Activated naive CD8-positive, alpha-beta T cell treated with anti-CD3 and anti-CD28 coated beads for 36 hours (primary cell): ENCODE measurements at regions not wholly inside any gene's neighbourhood (a gene's known extent, or its start where the extent isn't known, plus 50 kb on each side); places are given as distances from the start of the nearest gene placed in this dataset.

ENCODE experiments used
- DNase-seq: peaks from one replicate; pipeline ENCODE4 v3.0.0; 2021
- H3K27ac Mint-ChIP-seq: one replicate; pipeline ENCODE4 v1.8.0; 2022; ENCODE audit warnings: mild to moderate bottlenecking, moderate library complexity, mixed read lengths
- H3K27me3 Mint-ChIP-seq: one replicate; pipeline ENCODE4 v1.8.0; 2022; ENCODE audit warnings: mild to moderate bottlenecking, mixed read lengths
- H3K36me3 Mint-ChIP-seq: one replicate; pipeline ENCODE4 v1.8.0; 2021; ENCODE audit warnings: mild to moderate bottlenecking, mixed read lengths
- H3K4me1 Mint-ChIP-seq: one replicate; pipeline ENCODE4 v1.8.0; 2021; ENCODE audit warnings: mixed read lengths
- H3K4me3 Mint-ChIP-seq: one replicate; pipeline ENCODE4 v1.8.0; 2022; ENCODE audit warnings: mild to moderate bottlenecking, moderate library complexity, mixed read lengths
- H3K9me3 Mint-ChIP-seq: one replicate; pipeline ENCODE4 v1.8.0; 2022; ENCODE audit warnings: mixed read lengths

DNA sequence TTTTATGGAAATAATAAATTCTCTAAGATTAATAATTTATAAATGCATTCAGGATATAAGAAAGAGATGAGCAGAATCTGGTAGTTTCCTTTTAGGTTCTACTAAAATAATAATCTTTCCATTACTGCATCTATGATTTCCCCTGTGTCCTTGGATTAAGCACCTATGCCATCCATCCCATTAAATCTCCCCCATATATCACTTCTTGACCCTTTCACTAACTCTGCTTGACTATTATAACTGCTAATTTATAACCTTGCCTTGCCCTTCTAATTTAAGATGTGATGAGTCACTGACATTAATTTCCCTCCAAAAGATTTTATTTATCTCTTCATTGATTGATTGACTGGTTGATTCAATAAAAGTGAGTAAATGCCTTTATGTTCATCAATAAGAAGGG is 348.3 kb upstream of the LRATD1 start:
- no peak for DNase-seq
- no peaks in the 10 kb centered on the region for H3K36me3 Mint-ChIP-seq
- no peak overlapping the region for H3K4me3 Mint-ChIP-seq
- no peaks in the 10 kb centered on the region for H3K27me3 Mint-ChIP-seq
- H3K9me3 Mint-ChIP-seq = peaks cover 4% of the 10 kb centered on the region
- no peaks in the 10 kb centered on the region for H3K4me1 Mint-ChIP-seq
- H3K27ac Mint-ChIP-seq = no peak overlapping the region

DNA sequence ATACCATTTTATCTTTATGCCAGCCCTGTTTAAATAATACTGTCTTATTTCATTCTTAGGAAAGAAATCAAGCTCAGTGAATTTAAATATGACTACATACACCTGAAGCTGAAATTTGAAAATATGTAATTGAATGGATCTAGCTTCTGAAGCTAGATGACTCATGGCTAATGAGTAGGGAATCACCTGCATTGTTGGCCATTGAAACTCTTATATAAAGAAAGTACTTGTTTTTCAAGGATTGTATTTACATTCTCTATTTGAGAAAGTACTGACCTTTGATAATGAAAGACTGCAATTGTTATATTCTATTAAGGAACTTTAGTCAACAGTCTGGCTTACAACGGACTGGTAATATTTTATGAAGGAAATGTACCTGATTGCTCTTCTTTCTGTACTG is 346.7 kb upstream of the LRATD1 start:
- H3K4me3 Mint-ChIP-seq = no peak overlapping the region
- DNase-seq = no peak
- H3K4me1 Mint-ChIP-seq = no peaks in the 10 kb centered on the region
- H3K36me3 Mint-ChIP-seq = no peaks in the 10 kb centered on the region
- H3K27ac Mint-ChIP-seq = no peak overlapping the region
- H3K27me3 Mint-ChIP-seq = no peaks in the 10 kb centered on the region
- H3K9me3 Mint-ChIP-seq = peaks cover 4% of the 10 kb centered on the region

DNA sequence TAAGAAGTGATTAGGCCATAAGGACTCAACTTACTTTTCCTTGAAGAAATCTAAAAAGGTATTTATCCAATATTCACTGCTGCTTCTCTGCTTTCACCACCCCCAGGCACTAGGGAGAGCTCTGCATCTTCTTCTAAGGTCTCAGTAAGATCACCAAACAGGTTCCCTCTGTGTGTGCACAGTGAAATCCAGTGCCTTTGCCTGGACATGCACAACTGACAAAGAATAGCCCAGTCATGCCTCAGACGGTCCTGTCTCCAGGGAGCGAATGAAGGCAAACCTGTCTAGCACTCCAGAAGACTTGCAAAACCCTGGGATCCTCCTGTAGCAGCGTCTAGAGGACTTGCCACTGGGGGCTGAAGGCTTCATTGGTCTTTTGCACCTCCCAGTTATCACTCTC is 344.5 kb upstream of the LRATD1 start:
- peaks cover 2% of the 10 kb centered on the region for H3K9me3 Mint-ChIP-seq
- no peak for DNase-seq
- no peaks in the 10 kb centered on the region for H3K36me3 Mint-ChIP-seq
- no peak overlapping the region for H3K27ac Mint-ChIP-seq
- no peaks in the 10 kb centered on the region for H3K27me3 Mint-ChIP-seq
- no peak overlapping the region for H3K4me3 Mint-ChIP-seq
- no peaks in the 10 kb centered on the region for H3K4me1 Mint-ChIP-seq

DNA sequence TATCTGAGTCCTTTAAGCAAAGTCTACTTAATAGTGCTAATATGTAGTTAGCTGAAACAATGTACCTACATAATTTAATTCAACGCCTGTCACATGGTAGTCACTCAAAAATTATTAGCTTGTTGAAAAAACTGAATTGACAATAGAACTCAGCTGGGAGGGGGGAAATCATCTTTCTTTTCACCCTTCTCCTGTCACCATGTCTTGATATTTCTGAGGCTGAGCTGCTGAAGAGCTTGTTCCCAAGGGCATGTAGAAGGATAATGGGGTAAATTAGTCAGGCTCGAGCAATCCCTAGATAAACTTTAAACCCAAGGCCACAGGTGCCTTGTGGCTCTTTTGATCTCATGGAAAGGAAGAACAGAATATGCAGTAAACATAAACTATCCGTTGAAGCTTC is 339.6 kb upstream of the LRATD1 start:
- Mint-ChIP-seq H3K27ac (no peak overlapping the region), H3K4me1 (no peaks in the 10 kb centered on the region), H3K9me3 (peaks cover 5% of the 10 kb centered on the region), H3K36me3 (no peaks in the 10 kb centered on the region), H3K27me3 (no peaks in the 10 kb centered on the region), H3K4me3 (no peak overlapping the region)
- DNase-seq = no peak

DNA sequence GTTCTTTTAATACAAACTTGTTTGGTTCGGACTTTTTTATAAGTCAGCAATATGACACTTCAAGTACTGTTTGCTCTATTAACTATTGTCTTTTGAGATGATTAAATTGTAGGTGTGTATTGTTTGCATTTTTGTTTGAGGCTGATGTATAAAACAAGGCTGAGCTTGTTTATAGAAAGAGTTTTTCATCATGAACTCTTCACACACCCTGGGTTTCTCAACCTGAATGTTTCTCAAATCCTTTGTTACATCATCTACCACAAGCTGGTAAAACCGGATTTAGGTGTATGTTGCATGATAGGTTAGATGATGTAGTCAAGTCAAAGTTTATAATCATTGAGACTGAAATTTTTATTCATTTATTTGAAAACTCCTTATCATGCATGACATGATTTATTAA is 335.2 kb upstream of the LRATD1 start:
- Mint-ChIP-seq H3K27me3 (no peaks in the 10 kb centered on the region), H3K4me3 (no peak overlapping the region), H3K9me3 (peaks cover 3% of the 10 kb centered on the region), H3K27ac (no peak overlapping the region), H3K4me1 (no peaks in the 10 kb centered on the region), H3K36me3 (no peaks in the 10 kb centered on the region)
- DNase-seq = no peak

DNA sequence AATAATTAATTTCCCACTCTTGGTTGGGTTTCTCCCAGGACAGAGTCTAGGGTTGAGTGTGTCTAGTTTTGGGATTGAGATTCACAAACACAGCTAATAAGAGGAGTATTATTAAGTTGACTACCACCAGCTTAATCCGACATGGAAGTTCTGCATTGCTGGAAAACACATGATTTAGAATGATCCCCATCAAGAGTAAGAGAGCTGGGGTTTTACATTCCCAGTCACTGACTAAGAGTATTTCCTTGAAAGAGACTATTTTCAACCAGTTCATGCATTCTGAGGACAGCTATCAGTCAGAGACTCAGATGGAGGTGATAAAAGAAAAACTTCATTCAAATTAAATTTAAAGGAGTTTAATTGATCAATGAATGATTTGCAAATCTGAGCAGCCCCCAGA is 334.6 kb upstream of the LRATD1 start:
- H3K4me1 Mint-ChIP-seq = no peaks in the 10 kb centered on the region
- DNase-seq = no peak
- H3K36me3 Mint-ChIP-seq = no peaks in the 10 kb centered on the region
- H3K4me3 Mint-ChIP-seq = no peak overlapping the region
- H3K27ac Mint-ChIP-seq = no peak overlapping the region
- peaks cover 3% of the 10 kb centered on the region for H3K9me3 Mint-ChIP-seq
- H3K27me3 Mint-ChIP-seq = no peaks in the 10 kb centered on the region

DNA sequence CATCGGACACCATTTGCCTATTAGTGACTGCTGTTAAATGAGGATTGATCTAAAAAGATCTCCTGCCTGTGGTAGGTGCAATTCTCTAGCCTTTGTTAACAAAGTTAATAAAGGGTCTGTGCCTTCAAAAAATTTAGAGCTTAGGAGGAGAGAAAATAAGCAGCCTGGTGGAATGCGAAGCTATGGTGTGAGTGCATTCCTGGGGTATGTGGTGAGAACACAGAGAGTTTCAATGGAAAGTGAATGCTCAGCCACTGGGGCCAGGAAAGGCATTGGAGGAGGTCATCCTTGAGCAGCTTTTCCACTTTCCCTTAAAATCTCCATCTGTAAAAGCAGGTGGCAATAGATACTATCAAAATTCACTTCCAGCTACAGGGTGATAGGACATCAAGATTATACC is 331.2 kb upstream of the LRATD1 start:
- H3K4me1 Mint-ChIP-seq = no peaks in the 10 kb centered on the region
- no peaks in the 10 kb centered on the region for H3K9me3 Mint-ChIP-seq
- no peak overlapping the region for H3K27ac Mint-ChIP-seq
- DNase-seq = no peak
- no peak overlapping the region for H3K4me3 Mint-ChIP-seq
- H3K36me3 Mint-ChIP-seq = no peaks in the 10 kb centered on the region
- no peaks in the 10 kb centered on the region for H3K27me3 Mint-ChIP-seq

DNA sequence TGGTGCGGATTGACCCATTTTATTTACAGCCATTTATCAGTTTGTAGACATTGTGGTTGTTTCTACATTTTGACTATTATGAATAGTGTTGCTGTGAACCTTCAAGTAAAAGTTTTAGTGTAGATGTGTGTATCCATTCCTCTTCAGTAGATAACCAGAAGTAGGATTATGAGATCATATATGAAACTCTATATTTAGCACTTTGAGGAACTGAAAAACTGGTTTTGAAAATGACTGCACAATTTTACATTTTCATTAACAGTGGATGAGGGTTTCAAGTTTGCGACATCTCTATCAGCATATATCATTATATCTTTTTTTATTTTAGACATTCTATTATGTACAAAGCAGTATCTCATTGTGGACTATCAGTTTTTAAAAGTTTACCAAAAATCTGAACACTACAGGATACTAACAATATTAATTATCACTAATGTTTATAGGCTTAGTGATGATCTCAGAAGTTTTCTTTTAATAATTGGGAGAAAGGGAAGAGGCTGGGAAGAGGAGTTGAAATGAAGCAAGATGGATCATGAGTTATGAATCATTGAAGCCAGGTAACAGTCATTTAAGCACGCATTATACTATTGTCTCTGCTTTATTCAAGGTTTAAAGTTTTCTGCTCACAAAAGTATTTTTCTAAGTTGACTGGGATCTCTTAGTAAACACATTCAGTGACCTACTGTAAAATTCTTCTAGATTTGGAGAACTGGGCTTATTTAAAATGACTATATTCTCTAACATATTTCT is 329.0 kb upstream of the LRATD1 start:
- Mint-ChIP-seq H3K27ac (no peak overlapping the region), H3K27me3 (no peaks in the 10 kb centered on the region), H3K9me3 (no peaks in the 10 kb centered on the region), H3K4me3 (no peak overlapping the region), H3K36me3 (no peaks in the 10 kb centered on the region), H3K4me1 (no peaks in the 10 kb centered on the region)
- no peak for DNase-seq

DNA sequence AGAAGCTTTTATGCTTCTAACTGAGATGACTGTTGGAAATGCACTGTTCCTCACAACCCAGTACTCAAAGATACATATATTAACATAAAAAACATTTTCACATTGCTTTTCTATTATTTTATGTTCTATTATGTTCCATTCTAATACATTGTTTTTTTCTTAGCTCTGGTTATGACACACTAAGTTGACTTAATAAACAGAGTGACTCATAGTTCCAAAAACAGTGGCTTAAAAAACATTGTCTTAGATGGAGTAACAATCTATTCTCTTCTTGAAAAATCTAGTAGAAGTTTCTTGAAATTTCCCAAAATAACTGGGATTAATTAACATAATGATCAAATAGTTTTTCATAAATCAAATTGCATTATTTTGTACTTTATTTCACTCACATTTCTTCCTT is 328.2 kb upstream of the LRATD1 start:
- H3K9me3 Mint-ChIP-seq = no peaks in the 10 kb centered on the region
- DNase-seq = no peak
- H3K36me3 Mint-ChIP-seq = no peaks in the 10 kb centered on the region
- H3K4me3 Mint-ChIP-seq = no peak overlapping the region
- H3K27ac Mint-ChIP-seq = no peak overlapping the region
- no peaks in the 10 kb centered on the region for H3K4me1 Mint-ChIP-seq
- no peaks in the 10 kb centered on the region for H3K27me3 Mint-ChIP-seq

DNA sequence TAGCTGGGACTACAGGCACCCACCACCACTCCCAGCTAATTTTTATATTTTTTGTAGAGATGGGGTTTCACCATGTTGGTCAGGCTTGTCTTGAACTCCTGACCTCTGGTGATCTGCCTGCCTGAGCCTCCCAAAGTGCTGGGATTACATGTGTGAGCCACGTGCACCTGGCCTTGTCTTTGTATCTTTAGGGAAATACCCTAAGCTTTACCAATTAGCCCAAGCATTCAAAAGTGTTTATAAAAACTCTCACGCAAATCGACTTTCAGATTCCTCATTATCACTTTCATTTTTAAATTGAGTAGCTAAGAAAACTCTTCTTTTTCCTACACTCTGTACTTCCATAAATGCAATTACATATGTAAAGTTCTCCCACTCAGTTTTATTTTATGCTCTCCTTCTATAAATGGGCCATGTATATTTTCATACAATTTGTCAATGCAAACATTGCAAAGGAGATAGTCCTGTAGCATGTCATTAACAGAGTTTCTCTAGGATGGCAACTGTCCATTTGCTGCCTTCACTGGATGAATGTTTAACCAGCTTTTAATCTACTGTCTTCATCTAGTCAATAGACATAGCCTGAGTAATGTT is 326.2 kb upstream of the LRATD1 start:
- Mint-ChIP-seq H3K36me3 (no peaks in the 10 kb centered on the region), H3K9me3 (peaks cover 2% of the 10 kb centered on the region), H3K27ac (no peak overlapping the region), H3K4me3 (no peak overlapping the region), H3K4me1 (no peaks in the 10 kb centered on the region), H3K27me3 (no peaks in the 10 kb centered on the region)
- DNase-seq = no peak

DNA sequence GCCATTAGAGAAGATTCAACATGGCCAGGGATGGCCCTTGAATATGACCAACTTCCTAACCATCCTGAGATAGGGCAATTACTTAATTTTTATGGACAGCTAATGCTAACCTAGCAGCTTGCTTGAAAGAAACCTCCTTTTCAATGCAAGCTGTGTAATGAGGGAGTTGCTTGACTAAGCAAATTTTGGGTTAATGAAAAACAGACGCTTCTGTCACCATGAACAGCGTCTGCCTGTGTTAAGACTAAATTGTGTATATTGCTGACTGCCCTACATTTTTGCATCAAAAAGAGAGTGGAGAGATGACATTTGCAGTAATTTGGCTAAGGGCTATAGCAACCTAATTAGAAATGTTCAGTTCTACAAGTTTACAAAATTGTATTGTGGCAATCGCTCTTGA is 319.2 kb upstream of the LRATD1 start:
- no peak for DNase-seq
- Mint-ChIP-seq H3K4me1 (no peaks in the 10 kb centered on the region), H3K36me3 (no peaks in the 10 kb centered on the region), H3K4me3 (no peak overlapping the region), H3K27me3 (no peaks in the 10 kb centered on the region), H3K9me3 (peaks cover 2% of the 10 kb centered on the region), H3K27ac (no peak overlapping the region)

DNA sequence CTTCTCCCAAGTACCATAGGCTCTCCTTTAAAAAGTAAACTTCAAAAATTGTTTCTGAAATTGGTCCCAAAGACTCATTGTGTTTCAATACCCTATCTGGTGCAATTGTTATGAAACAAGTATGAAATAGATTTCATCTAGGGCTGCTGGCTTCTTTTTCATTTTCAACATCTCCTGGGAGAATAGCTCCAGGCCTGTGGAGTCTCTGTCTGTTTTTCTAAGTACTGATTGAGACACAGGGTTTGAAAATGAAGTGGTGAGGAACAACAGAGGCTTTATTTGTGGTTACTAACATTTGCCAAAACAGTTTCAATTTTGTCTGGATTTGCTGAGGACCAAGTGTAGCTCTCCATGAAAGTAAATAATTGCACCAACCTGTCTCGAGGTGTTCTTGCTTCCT is 315.9 kb upstream of the LRATD1 start:
- Mint-ChIP-seq H3K4me1 (no peaks in the 10 kb centered on the region), H3K27ac (no peak overlapping the region), H3K36me3 (no peaks in the 10 kb centered on the region), H3K9me3 (no peaks in the 10 kb centered on the region), H3K27me3 (no peaks in the 10 kb centered on the region), H3K4me3 (no peak overlapping the region)
- no peak for DNase-seq

DNA sequence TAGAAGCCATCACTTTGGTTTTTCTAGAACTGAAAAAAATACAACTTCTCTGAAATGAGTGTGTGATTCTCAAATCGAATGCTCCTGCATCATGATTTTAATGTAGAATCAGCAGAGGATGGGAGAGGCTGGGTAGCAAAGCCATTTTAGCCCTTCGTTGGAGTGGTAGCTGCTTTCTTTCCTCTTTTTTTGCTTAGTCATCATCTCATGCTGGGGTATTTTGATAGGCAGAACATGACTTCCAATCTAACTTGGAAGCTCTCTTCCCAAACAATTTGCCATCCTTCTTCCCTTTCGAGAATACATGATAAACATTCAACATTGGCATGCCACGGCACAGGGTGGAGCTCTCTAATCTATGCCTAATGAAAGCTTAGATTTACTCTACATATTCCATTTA is 311.2 kb upstream of the LRATD1 start:
- no peak overlapping the region for H3K4me3 Mint-ChIP-seq
- H3K9me3 Mint-ChIP-seq = no peaks in the 10 kb centered on the region
- H3K27me3 Mint-ChIP-seq = no peaks in the 10 kb centered on the region

DNA sequence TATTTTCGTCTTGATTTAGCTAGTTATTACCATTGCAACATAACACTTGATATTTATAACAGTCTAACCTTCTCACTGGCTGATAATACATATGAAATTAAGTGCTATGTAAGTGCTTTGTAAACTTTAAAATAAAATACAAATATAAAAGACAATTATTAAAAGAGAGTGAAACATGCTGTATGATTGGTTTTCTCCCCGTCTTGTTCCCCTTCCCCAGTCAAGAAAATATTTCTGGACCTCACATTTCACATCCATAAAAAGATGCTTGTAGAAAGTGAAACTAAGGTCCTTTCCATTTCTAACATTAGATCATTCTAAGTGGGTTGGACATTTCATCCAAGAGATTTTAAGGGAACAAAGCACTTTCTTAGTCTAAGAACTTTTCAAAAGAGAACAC is 310.2 kb upstream of the LRATD1 start:
- Mint-ChIP-seq H3K27ac (no peak overlapping the region), H3K9me3 (no peaks in the 10 kb centered on the region), H3K36me3 (no peaks in the 10 kb centered on the region), H3K4me3 (no peak overlapping the region), H3K27me3 (no peaks in the 10 kb centered on the region), H3K4me1 (no peaks in the 10 kb centered on the region)
- DNase-seq = no peak

More for the DNA sequence above, 311.2 kb upstream of the LRATD1 start:
- H3K36me3 Mint-ChIP-seq = no peaks in the 10 kb centered on the region
- no peak for DNase-seq
- H3K4me1 Mint-ChIP-seq = no peaks in the 10 kb centered on the region
- no peak overlapping the region for H3K27ac Mint-ChIP-seq

DNA sequence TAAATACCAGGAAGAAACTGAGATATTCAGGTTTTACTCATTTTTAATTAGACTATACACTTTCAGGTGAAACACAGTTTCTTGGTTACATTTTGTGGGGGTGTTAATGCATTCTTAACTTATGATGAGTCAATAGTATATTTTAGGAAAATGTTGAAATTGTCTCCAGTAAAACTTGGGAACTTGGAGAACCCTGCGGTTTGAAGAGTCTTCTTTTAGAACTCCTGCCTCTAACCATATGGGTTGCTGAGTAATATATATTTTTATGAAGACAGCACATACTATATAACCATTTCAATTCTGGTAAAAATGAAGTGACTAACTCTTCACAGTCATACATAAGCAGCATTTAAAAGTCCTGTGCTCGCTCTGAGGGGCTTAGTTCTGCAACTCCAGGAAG is 308.2 kb upstream of the LRATD1 start:
- Mint-ChIP-seq H3K4me1 (no peaks in the 10 kb centered on the region), H3K36me3 (no peaks in the 10 kb centered on the region), H3K4me3 (no peak overlapping the region), H3K27me3 (no peaks in the 10 kb centered on the region), H3K27ac (no peak overlapping the region), H3K9me3 (no peaks in the 10 kb centered on the region)
- no peak for DNase-seq

DNA sequence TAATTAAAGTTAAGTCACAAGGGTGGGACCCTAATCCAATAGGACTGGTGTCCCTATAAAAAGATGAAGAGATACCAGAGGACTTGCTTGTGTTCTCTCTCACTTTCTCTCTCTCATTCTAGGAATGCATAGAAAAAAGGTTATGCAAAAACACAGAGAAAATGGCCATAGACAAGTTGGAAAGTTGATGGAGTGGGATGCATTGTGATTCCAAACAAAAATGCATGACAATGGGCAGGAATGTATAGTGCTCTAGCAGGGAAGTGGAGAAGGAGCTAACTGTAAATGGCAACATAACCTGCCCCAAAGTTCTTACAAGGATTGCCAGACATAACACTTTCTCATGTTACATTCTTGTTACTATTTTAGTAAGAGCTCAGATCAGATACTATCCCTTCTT is 301.6 kb upstream of the LRATD1 start:
- DNase-seq = no peak
- Mint-ChIP-seq H3K36me3 (no peaks in the 10 kb centered on the region), H3K4me3 (no peak overlapping the region), H3K27ac (no peak overlapping the region), H3K9me3 (no peaks in the 10 kb centered on the region), H3K27me3 (no peaks in the 10 kb centered on the region), H3K4me1 (no peaks in the 10 kb centered on the region)
